Transverse colon (tissue), 4 donors: ENCODE measurements at regions not wholly inside any gene's neighbourhood (a gene's known extent, or its start where the extent isn't known, plus 50 kb on each side); places are given as distances from the start of the nearest gene placed in this dataset.

ENCODE experiments used
- DNase-seq: peaks from one replicate; pipeline ENCODE4 v3.0.0-alpha.2; 2019
- H3K27ac ChIP-seq, 4 donors: fragments of 200-600 bp; sonication (generic); 2 replicates each; pipeline ENCODE4 v1.5.1; 2016 to 2018; ENCODE audit warnings: inconsistent platforms in 4 of 4
- H3K27me3 ChIP-seq: fragments of 200-600 bp; sonication (generic); 2 replicates; pipeline ENCODE4 v1.5.1; 2017; ENCODE audit warnings: inconsistent platforms
- H3K36me3 ChIP-seq, 4 donors: fragments of 200-600 bp; sonication (generic); 2 replicates each; pipeline ENCODE4 v1.5.1; 2017 to 2019; ENCODE audit warnings: inconsistent platforms in 4 of 4
- H3K4me1 ChIP-seq, 4 donors: fragments of 200-600 bp; sonication (generic); 2 replicates each; pipeline ENCODE4 v1.5.1; 2017 to 2020; ENCODE audit warnings: inconsistent platforms in 4 of 4
- H3K4me3 ChIP-seq, 4 donors: fragments of 200-600 bp; sonication (generic); 1 replicate in 1 of 4; 2 replicates in 3 of 4; pipeline versions ENCODE4 v1.5.1 to v1.6.1; 2017 to 2019; ENCODE audit warnings: inconsistent platforms in 4 of 4
- H3K9me3 ChIP-seq, 2 donors: fragments of 200-600 bp; sonication (generic); 2 replicates each; pipeline ENCODE4 v1.5.1; 2017 to 2019; ENCODE audit warnings: inconsistent platforms in 2 of 2
- CTCF ChIP-seq, 5 experiments: fragments of 200-600 bp in 3 of 5; fragments of 450-650 bp in 2 of 5; sonication (generic) in 3 of 5; IDR thresholded peaks; 1 replicate in 2 of 5; 2 replicates in 3 of 5; pipeline ENCODE4 v1.5.1; 2016 to 2017; ENCODE audit warnings: antibody characterized with exemption in 5 of 5, inconsistent platforms in 3 of 5, mild to moderate bottlenecking in 2 of 5, moderate library complexity in 1 of 5
- EP300 ChIP-seq: sonication (generic); formaldehyde crosslinking; IDR thresholded peaks from one replicate; pipeline ENCODE4 v1.6.1; 2017; ENCODE audit warnings: antibody characterized with exemption, low read depth
- POLR2A ChIP-seq: fragments of 450-650 bp; IDR thresholded peaks from one replicate; pipeline ENCODE4 v1.6.1; 2016; ENCODE audit warnings: antibody characterized with exemption, mild to moderate bottlenecking, moderate library complexity
- POLR2AphosphoS5 ChIP-seq, 3 donors: sonication (generic); formaldehyde crosslinking; IDR thresholded peaks; one replicate each; pipeline ENCODE4 v1.6.1; 2016; ENCODE audit warnings: antibody characterized with exemption in 3 of 3
- WGBS, 2 donors: methylation state at CpG; one replicate each; pipeline ENCODE4 v1.1.5; 2018; ENCODE audit warnings: low coverage in 1 of 2; 5-methylcytosine and 5-hydroxymethylcytosine counted together
- in situ Hi-C, 4 donors: fragments of 200-750 bp; cut with MboI; loops; one replicate each; pipeline versions ENCODE4 v1.15.0 to v1.15.1; 2017; ENCODE audit warnings: low sequenced_read_pairs in 3 of 4, low pct_ligation_motif_present in 1 of 4, low pct_unique_long_range_greater_than_20kb in 1 of 4
- intact Hi-C: fragments of 100-400 bp; cut with DNase I; formaldehyde crosslinking; loops from one replicate; pipeline ENCODE4 v1.15.1; 2023; ENCODE audit warnings: low total_unique reads

- DNase-seq, result no peak
- H3K27me3 ChIP-seq, result no peaks in the 10 kb centered on the region
- no peaks in the 10 kb centered on the region for H3K36me3 ChIP-seq
- intact Hi-C loops, result no loop called here
- no peaks in the 10 kb centered on the region for H3K4me1 ChIP-seq
- WGBS, 2 donors, result 55 to 69% methylated on average over 4 of the region's 4 CpGs
- H3K27ac ChIP-seq, result no peak overlapping the region
- H3K9me3 ChIP-seq, result no peaks in the 10 kb centered on the region
- no peak for TF ChIP-seq POLR2AphosphoS5 (IDR thresholded peaks at IDR 0.05)
- TF ChIP-seq CTCF (IDR thresholded peaks at IDR 0.05), result no peak
- no peak for TF ChIP-seq EP300
- no peak for TF ChIP-seq POLR2A
- in situ Hi-C loops, result no loop called here
- H3K4me3 ChIP-seq, result no peak overlapping the region
These were observed 318.2 kb downstream of the CBLN2 start for GRCh38 chr18:72225958-72226357.

- TF ChIP-seq CTCF (IDR thresholded peaks at IDR 0.05) (no peak), EP300 (no peak), POLR2A (no peak), POLR2AphosphoS5 (IDR thresholded peaks at IDR 0.05) (no peak)
- 0 to 27% methylated on average over 1 of the region's 1 CpG for WGBS, 2 donors
- in situ Hi-C loops, result no loop called here
- Histone ChIP-seq H3K4me3 (no peak overlapping the region), H3K36me3 (no peaks in the 10 kb centered on the region), H3K27ac (no peak overlapping the region), H3K4me1 (no peaks in the 10 kb centered on the region), H3K9me3 (no peaks in the 10 kb centered on the region), H3K27me3 (no peaks in the 10 kb centered on the region)
- DNase-seq, result no peak
- intact Hi-C loops, result no loop called here
These were observed 320.4 kb downstream of the CBLN2 start for GRCh38 chr18:72223733-72224132.

GRCh38 chr18:72208920-72209676 lies 335.0 kb downstream of the CBLN2 start:
- no peaks in the 10 kb centered on the region for H3K27me3 ChIP-seq
- WGBS, 2 donors, result 95 to 100% methylated on average over 1 to 48 of the region's 60 CpGs

GRCh38 chr18:72207280-72207679 lies 336.9 kb downstream of the CBLN2 start:
- DNase-seq, result no peak
- Histone ChIP-seq H3K9me3 (no peaks in the 10 kb centered on the region), H3K4me1 (no peaks in the 10 kb centered on the region), H3K4me3 (no peak overlapping the region), H3K27me3 (no peaks in the 10 kb centered on the region), H3K36me3 (no peaks in the 10 kb centered on the region), H3K27ac (no peak overlapping the region)
- intact Hi-C loops (no loop called here), in situ Hi-C loops (no loop called here)
- WGBS, 2 donors, result 78% methylated on average over 6 of the region's 6 CpGs; no CpG with 5 or more reads in 1 of the 2 donors
- TF ChIP-seq EP300, result no peak
- no peak for TF ChIP-seq CTCF (IDR thresholded peaks at IDR 0.05)

More at GRCh38 chr18:72208920-72209676, 335.0 kb downstream of the CBLN2 start:
- Histone ChIP-seq H3K4me3 (no peak overlapping the region), H3K9me3 (no peaks in the 10 kb centered on the region), H3K4me1 (no peaks in the 10 kb centered on the region), H3K36me3 (no peaks in the 10 kb centered on the region), H3K27ac (no peak overlapping the region)
- in situ Hi-C loops, result no loop called here
- TF ChIP-seq POLR2A (no peak), EP300 (no peak), CTCF (IDR thresholded peaks at IDR 0.05) (no peak), POLR2AphosphoS5 (IDR thresholded peaks at IDR 0.05) (no peak)
- no peak for DNase-seq
- intact Hi-C loops, result no loop called here
